Cerebellar nuclear complex (tissue), 1 donor: ENCODE measurements at regions not wholly inside any gene's neighbourhood (a gene's known extent, or its start where the extent isn't known, plus 50 kb on each side); places are given as distances from the start of the nearest gene placed in this dataset.

Experiments
- DNase-seq, 2 experiments: peaks; one replicate each; lab custom pipeline; 2025; lab: John Stamatoyannopoulos, UW

GRCh38 chr13:44176173-44176572 lies 197.5 kb upstream of the SERP2 start:
- no peak for DNase-seq

DNA sequence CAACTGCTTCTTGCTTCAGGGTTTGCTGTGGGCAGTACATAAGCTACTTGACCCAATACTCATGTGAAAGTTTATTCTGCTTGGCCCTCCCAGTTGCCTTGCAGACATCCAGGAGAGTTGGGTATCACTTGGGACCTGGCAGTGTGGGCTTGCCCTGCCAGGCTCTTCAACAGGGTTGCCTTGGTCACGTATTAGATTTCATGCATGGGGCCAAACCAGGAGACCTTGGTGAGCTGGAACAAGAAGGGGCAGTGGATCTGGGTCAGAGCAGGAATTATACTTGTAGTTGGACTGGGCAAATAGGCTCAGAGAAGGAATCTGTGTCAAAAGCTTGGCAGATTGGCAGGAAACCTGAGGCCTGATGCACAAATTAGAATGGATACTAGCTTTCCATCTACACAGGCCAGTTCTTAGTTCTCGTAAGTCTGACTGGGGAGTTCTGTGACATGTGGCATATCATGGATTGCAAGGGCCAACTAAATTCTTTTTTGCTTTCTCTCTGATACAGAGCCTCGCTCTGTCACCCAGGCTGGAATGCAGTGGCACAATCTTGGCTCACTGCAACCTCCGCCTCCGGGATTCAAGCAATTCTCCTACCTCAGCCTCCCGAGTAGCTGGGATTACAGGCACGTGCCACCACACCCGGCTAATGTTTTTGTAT lies 192.6 kb upstream of the SERP2 start:
- no peak for DNase-seq

DNA sequence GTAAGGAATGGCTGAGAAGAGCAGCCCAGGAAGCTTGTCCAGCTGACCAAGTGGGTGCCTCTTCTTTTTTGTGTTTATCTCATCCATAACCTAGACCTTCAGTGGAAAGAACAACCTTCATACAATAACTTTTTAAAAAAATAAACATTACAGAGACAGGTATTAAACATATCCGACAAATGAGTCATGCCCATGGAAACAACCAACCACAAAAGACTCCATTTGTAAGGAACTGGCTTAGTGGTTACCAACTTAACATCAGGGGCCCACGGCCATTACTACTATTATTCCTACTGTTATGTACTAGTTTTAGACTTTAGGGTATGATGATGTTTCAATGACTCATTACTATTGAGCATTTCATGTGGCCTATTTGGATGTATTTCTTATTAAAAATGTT lies 191.7 kb upstream of the SERP2 start:
- DNase-seq: no peak

GRCh38 chr13:44184740-44185139 lies 188.9 kb upstream of the SERP2 start:
- no peak for DNase-seq

DNA sequence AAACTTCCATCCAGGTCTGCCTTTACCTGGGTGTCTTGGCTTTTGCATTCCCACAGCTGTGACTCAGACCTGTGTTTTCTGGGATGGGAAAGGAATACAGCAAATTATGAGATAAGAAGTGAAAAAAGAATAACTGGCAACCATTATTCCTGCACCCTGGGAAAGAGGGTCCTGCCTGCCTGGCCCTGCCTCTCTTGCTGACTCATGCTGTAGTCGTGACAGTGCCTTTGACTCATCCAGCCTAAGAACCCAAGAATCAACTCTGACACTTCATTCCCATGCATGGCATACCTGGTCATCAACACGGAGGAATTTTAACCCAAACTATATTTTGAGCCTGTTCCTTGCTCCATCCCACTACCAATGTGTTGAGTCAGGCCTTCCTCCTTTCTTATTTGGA lies 185.4 kb upstream of the SERP2 start:
- DNase-seq: no peak

DNA sequence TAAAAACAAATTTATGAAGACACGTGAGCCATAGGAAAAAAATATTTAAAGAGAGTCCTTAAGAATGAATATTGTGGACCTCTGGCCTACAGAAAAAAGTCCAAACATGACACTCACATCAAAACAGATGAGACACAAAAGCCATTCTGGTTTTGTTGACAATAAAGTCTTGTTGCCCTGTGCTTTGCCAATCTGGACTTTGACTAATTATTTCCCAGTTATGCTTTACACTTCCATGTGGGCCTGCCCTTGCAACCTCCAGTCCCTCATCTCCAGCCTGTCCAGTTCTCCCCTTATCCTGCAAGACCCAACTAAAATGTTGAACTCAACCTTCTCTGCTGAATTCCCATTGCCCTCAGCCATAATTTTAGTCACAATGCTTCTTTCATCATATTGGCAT lies 184.5 kb upstream of the SERP2 start:
- DNase-seq: no peak

- DNase-seq: no peak
These were observed 182.5 kb upstream of the SERP2 start for GRCh38 chr13:44191103-44191502.

DNA sequence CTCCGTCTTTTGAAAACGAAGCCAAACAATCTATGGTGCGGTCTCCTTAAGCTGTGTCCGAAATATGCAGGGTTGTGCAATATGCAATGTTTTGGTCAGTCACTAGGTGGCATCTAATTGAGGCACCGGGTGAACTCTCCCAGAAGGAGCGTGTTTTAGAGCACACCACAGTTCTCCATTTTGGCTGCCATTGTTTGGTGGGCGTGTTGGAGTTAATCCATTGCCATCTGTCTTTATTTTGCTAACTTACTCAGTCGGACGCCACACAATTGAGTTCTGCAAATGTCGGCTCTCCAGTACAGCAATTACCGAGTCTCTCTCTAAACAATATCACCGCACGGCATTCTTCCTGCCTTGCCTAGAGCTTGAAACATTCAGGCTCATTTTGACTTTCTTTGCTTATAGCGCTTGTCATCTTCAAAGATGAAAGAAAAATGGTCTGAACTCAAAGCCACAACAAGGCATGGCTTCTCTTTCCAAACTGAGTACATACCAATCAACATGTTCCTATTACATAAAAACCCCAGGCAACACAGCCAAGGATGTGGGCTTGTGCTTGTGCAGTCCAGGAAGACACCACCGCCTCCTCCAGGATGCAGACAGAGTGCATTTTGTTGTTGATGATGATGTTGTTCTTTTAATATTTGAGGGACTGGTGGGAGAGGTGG lies 182.0 kb upstream of the SERP2 start:
- DNase-seq: peak; percentile 41 to 68

DNA sequence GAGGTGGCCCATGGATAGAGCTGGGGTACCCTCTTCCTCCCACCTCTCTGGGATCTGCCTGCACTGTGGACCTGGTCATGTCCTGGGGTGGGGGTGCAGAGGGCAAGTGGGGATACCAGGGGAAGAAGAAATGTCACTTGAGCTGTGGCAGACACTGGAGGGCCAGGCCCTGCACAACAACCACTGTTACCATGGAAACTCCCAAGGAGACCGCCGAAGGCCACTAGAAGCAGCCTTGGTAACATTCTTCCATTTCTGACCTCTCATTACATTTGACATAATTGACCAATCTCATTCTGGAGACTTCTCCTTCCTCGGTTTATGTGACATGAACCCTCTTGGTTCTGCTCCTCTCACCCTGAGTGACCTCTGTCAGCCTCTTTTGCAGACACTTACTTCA lies 179.9 kb upstream of the SERP2 start:
- DNase-seq: no peak

- DNase-seq: no peak
These were observed 178.4 kb upstream of the SERP2 start for GRCh38 chr13:44195245-44195644.

DNA sequence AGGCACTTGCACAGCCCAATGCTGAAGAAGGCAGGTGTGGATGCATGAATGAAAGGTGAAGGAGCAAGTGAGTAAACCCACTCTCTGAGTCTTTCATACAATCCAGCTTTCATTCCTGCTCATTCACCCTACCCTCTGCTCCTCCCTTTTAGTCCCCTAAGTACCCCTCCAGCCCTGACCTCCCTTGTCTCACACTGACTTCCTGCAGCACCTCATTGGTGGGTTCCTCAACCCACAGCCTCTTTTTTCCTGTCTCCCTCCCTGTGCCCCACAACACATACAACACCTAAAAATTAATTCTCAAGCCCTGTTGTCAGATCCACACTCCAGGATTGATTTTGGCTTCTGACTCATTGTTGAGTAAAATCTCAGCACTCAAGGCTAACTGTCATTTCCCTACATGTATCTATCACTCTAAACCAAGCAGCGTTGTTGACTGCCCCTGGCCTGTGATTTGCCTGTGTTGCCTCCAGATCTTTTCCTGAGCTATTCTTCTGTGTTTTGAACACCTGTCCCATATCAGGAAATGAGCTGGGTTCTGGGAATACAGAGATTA lies 177.3 kb upstream of the SERP2 start:
- DNase-seq: no peak

DNA sequence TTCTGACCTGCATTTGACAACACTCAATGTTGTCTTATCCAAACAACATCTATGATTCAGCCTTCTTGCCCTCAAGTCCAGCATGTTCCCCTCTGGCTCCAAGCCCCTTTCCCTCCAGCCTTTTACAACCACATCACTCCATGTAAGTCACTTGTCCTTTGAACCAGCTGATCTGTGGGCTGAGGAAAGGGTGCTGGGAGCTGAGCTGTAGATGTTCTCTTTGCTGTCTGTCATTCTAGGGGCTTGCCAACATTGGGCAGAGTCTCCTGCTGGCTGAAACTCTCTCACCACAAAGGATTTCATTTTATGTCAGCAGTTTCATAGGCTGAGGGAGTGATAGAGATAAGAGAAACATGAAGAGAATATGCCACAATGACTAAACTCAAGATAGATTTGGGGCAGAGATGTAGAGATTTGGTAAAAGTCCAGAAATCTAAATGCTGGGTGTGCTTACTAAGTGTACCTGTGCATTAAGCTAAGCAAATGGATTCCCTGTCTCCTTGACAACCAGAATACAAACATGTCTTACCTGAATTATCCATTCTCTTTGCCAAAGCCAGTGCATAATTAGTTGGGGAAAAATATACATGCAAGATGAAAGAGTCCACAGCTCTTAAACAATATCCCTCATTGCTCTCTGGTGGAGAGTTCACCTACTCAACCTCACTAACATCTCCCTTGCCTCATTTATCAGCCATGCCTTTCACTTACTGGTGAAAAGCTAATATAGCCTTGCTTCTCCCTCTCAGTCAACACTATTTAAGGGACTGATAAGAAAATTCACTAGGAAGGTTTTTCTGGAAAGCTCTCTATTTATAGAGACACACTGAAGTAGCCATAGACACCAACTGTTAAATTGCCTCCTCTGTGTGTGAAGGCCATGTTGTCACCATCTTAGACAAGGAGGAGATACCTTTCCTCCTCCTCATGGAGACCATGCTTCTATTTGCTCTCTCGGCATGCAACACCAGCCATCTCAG lies 175.5 kb upstream of the SERP2 start:
- no peak for DNase-seq

DNA sequence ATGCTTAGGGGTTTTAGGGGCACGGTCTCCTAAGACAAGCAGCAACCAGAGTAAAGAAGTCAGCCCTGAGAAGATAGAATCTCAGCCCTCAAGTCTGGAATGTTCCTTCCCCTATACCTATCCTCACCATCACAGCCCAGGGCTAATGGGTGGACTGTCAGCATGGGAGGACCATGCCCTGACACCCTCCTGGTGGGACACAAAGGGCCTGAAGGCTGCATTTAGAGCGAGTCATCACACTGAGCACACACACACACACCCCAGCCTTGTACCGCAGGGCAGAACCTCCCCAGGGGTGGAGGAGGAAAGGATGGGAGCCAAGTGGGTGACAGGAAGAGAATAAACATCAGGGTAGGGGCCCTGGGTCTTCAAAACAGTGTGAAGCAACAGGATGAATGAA lies 174.8 kb upstream of the SERP2 start:
- no peak for DNase-seq

DNA sequence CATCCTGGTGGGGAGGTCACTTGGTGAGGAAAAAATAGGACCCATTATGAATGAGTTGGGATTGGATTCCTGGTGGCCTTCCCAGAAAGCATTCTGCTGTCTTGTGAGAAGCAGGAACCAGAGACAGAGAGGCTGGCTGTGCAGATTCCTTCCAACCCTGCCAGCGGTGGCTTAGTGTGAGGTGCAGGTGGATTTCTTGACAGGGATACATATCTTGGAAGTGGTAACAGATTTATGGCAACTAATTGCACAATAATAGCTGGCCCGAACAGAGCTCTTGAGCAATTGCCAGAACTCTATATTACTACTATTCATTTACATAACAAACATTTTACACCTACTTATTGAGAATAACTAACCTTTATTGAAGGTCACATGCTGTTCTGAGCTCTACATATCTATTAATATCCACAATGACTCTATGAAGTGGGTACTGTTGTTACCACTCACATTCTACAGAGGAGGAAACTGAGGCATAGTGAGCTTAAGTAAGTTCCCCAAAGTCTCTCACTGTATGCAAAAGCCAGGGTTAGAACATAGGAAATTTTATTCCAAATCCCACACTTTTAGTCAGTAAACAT lies 173.9 kb upstream of the SERP2 start:
- no peak for DNase-seq

DNA sequence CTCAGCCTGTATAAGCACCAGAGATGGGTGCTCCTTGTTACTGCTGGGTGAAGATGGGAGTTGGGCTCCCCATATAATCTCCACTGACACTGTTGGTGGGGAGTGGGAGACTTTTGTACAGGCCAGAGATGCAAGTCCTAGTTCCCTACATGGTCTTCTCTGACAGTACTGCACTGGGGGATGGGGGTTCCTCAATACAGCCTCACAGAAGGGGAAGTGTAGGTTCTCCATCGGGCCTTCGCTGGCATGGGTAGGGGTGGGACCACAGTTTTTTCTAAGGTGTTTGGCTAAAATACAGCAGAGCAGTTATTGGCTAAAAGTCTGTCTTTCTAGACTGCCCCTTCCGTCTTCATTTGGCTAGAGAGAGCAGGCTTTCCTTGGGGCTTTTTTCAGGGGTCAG lies 167.2 kb upstream of the SERP2 start:
- no peak for DNase-seq

DNA sequence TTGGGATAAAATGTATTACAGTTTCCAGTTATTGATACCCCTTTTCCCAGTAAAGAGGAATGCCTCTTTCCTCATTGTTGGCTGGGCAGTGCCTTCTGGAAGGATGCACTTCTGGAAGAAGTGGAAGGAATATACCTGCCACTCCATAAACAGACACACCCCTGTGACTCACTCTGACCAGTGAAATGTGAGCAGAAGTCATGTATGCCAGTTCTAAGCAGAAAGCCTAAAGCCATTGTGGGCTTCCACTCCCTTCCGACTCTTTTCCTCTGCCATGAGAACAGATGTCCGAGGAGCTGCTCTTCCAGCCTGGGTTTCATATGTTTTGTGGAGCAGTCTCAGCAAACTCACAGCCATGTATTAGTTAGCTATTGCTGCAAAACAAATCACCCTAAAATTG lies 166.1 kb upstream of the SERP2 start:
- DNase-seq: no peak

DNA sequence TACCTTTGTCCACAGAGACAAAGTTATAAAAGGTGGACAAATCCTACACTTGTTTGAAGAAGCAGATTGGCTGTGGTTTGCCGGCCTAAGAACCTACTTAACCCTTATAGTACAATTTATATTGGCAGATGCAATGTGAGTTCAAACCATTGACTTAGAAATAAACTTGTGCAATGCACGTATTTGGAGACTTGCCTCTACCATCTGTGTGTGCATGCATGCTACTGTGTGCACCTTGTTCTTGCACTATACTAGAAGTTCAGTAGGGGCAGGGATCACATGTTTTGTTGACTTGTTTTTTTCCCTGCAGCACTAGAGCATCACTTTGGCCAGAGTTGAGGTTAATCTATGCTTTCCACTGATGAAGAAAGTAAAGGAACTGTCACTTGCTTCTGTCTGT lies 163.1 kb upstream of the SERP2 start:
- DNase-seq: no peak

- DNase-seq: no peak
These were observed 162.3 kb upstream of the SERP2 start for GRCh38 chr13:44211286-44211685.

DNA sequence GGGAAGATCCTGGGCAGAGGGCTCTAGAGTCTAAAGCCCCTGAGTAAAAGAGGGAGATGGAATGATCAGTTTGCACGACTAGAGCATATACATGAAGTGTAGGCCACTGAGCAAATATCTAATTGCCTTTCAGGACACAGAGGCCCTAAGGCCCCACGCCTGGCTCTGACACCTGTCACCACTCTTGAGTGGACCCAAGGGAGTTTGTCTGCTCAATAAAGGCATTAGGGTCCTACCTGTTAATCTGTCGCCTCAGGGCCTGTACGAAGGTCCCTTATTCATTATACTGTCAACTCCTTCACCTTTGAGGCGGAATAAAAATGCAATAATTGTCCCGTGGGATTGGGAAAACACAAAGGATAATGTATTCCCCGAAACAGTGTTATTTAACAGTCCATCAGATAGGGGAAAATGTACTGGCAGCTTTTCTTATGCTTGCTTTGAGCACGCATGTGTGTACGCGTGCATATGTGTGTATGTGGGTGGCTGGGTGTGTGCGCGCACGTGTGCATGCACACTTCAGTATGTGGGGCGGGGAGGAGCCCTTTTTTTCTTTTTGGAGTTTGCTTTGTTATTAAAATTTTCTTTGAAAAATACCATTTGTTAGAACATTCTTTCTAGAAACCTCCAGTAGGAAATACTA lies 161.8 kb upstream of the SERP2 start:
- DNase-seq: no peak

- no peak for DNase-seq
These were observed 160.8 kb upstream of the SERP2 start for GRCh38 chr13:44212633-44213396.
